HG02763 (cell line): ENCODE measurements at regions not wholly inside any gene's neighbourhood (a gene's known extent, or its start where the extent isn't known, plus 50 kb on each side); places are given as distances from the start of the nearest gene placed in this dataset.

Experiments
- ATAC-seq: cut with Tn5 transposase; IDR thresholded peaks from one replicate; pipeline ENCODE4 v1.9.1; 2021; ENCODE audit warnings: mild to moderate bottlenecking, moderate library complexity; ENCODE audit not compliant: unreplicated experiment

DNA sequence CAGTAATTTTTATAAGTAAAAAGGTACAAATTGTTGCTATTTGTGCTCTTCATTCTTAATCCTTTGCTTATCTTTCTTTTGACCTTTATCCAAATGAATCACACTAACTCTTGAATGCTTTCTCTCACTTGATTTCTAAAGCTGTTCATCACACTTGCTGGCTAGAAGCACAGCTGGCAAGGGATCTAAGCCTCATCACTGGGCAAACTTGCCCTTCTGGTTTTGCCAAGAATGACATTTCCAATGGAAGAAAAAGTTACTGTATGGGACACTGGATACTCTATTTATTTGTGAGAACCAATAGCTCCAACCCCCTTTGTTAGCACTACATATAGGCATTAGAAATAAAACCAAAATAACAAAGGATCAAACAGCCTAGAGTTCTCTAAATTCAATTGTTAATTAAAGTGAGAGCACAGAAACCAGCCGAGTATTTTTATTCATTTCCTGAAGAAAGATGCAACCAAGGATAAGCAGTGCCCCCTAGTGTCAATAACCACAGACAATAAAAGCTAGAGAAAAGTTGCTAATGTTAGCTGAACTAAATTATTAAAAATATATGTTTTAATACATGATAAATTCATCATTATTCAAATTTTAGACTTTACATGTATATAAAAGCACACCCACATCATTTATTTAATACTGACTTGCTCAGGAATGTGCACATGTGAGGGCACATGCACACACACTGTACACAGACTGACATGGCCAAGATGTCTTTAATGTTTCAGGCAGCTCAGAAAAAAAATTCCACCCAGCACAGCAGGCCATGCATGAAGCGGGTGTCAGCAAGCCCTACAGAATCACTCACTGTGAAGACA lies 59.8 kb upstream of the POU5F2 start:
- no peak for ATAC-seq

DNA sequence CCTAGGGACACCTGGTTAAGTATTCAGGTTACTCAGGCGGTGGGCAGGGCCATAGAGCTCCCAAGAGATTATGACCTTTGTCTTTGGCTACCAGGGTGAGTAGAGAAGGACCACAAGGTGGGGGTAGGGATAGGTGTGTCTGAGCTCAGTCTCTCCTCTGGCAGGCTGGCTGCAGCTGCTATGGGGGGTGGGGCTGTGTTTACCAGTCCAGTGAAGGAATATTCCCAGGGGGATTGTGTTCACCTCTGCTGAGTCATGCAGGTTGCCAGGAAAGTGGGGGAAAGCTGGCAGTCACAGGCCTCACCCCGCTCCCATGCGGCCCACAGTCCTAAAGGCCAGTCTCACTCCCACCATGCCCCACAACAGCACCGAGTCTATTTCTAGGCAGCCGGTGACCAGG lies 53.6 kb upstream of the POU5F2 start:
- ATAC-seq: no peak

DNA sequence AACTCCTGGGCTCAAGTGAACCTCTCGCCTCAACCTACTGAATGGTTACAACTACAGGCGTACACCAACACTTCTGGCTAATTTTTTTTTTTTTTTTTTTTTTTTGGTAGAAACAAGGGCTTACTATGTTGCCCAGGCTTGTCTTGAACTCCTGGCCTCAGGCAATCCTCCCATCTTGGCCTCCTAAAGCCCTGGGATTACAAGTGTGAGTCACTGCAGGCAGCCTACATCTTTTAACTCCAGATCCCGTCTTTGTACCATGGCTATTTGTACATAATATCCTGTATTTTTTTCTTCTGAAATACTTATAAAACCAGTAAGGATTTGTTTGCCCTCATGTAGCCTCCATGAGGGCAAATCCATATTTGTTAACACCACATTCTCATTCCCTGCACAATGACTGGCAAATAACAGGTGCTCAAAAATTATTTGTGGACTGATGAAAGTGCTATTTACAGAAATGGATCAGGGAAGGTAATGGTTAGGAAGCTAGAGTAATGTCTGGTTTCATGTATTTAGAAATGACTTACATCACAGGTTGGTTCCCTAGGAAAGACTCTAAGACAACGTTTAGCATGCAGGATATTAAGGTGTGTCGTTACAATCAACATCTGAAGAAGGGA lies 51.9 kb upstream of the POU5F2 start:
- ATAC-seq: no peak

GRCh38 chr5:93791518-93791972 lies 50.1 kb upstream of the POU5F2 start:
- ATAC-seq: no peak
